GM18909 (cell line): ENCODE measurements at regions not wholly inside any gene's neighbourhood (a gene's known extent, or its start where the extent isn't known, plus 50 kb on each side); places are given as distances from the start of the nearest gene placed in this dataset.

Source experiments
- ATAC-seq: cut with Tn5 transposase; IDR thresholded peaks from one replicate; pipeline ENCODE4 v1.9.1; 2021; ENCODE audit warnings: mild to moderate bottlenecking; ENCODE audit not compliant: unreplicated experiment, poor library complexity

DNA sequence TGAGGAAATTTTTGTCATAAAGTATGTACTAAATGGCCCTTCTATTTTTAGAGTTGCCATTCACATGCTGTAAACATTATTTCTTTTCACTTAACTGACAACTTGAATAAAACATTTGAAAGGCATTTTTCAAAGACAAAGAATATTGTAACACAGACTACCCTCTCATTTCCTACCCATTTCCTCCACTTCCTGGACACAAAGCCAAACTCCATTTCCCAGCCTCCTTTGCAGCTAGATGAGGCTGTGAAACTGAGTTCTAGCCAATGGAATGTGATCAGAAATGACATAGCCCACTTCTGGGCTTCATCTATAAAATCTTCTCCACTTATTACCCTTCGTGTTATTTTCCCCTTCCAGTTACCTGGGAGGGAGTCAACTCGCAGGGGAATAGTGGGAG, 288.9 kb upstream of the DPH6 start:
- no peak for ATAC-seq

DNA sequence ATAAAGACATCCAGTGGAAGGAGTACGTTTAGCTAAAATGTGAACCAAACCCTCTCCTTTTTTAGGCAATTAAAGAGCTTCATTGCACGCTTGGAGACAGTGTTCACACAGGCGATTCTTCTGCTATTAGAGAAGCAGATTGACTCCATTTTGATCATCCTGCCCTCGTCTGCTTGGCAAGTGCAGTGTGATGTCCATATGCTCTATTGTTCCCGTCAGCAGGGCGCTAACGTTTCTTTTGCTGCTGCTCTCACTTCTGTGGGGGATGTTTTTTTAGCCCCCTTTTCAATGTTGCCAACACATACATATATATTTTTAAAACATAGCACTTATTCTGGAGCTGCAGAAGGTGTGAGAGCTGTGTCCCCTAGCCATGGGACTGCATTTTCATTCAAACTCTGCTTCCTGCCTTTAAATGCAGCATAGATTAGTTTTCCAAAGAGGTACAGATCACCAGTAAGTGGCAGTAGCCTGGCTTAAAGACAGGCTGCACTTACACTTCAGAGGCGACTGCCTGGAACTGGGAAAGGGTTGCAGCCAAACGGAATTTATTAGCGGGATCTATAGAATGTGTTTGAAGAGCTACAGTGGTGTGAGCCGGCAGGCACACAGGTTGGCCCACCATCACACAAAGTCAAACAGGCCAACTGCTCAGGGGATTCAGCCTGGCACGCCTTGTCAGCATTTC, 292.6 kb upstream of the DPH6 start:
- ATAC-seq: no peak

DNA sequence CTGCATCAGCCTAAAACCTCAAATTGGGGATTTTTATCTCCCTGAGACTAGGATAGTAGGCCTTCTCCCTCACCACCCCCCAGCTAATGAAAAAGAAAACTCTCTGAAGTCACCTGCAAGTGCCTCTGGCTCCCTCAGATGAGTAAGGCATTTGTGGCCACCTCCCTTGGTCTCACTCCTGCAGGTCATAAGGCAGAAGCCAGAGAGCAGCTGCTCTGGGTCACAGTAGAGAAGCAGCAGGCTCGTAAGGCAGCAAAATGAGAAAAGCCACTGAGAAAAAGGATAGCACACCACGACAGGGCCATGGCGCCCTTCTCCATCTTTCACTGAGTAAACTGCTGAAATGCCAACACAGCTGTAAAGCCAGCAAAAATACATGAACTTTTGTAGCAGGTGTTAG, 296.7 kb upstream of the DPH6 start:
- ATAC-seq: no peak

DNA sequence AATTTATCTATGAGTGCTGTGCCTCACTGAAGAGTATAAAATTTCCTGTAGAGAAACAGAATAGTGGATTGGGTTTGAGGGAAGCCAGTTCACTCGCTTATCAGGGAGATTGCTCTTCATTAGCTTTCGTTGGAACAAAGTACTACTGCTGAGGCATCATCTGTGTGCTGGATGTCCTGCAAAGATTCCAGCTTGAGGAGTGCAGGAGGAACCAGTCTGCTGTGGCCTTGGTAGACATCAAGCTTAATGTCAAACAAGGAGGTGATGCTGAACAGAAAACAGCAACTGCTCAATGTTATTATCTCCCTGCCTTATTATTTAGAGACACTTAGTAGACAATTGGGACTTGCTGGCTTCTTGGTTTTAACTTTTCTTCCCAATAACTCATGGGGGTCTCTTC, 297.5 kb upstream of the DPH6 start:
- no peak for ATAC-seq

DNA sequence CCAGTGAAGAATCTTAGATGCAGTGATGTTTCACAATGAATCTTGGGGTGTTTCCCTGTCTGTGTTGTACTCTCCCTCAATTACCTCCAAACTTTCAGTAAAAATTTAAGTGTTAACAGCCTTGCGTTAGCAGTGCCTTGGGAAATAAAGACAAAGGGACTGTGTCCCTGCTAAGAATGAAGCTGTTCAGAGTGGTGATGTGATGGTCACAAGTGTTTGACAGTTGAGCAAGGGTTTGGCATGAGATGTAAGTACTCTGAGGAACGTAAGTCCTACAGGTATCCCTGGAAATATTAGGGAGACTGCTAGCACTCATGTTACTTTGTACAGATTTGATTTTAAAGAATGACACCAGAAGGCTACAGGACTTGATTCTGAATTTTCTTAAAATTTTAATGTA, 304.3 kb upstream of the DPH6 start:
- no peak for ATAC-seq

DNA sequence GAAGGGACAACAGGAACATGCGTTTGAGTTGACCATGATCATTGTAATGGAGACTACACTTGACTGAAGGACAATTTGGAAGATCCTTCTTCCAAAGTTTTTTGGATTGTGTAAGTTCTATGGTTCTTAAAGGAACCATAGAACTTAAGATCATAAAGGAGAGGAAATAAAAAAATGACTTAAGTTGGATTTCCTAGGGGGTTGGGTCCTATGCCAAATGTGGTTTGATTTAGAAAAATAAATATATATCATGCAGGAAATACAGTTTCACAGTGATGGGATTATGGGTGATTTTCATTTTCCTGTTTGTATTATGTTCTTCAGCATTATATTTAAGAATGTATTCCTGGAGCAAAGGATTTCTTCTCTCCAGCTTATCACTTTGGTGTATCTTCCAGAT, 305.5 kb upstream of the DPH6 start:
- ATAC-seq: no peak

DNA sequence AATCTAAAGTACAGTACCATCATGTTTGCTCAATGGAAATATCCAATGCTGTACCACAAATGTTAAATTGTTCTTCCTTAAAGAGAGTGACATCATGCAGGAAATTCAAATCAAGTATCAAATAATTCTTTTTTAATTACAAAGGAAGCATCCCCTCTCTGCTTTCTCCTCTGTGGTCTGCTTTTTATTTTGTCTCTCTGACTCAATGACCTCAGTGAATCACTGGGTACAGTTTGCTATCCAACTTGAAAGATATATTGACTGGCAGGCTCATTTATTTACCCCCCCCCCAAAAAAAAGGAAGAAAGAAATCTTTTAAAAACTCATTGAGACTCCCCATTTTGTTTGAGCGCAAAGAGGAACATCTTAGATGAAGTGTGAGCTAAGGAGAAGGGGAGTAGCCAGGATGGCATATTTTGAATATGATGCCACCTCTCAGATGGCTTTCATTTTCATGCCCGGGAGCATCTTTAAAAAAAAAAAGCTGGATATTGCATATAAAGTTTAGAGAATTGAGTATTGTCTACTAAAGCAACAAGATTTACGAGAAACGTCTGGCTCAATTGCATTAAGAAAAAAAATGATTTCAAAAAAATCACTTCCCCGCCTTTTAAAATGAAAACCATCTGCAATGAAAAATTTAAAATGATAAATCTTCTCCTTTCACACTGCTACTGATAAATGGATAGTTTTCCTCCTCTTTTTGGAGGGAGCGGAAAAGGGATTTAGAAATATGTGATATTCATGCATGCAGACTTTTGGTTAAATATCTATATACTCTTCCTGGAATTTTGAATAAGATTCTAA, 307.1 kb upstream of the DPH6 start:
- ATAC-seq: no peak

DNA sequence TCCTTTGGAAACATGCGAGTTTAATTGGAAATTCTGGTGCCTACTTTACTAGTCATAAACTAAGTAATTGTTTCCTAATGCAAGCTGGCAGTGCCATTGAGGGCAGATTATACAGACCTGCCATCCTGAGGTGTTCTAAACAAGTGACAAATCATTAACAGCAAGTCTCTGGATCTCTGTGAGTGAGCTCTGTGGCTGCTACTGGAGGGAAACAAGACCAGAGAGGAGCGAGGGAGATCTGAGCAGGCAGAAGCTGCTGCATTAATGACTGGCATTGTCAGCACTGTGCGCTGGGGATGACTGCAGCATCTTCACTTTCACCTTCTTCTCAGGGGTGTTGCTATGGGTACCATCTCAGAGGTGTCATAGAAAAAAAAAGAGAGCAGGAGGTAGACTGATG, 308.4 kb upstream of the DPH6 start:
- ATAC-seq: no peak

DNA sequence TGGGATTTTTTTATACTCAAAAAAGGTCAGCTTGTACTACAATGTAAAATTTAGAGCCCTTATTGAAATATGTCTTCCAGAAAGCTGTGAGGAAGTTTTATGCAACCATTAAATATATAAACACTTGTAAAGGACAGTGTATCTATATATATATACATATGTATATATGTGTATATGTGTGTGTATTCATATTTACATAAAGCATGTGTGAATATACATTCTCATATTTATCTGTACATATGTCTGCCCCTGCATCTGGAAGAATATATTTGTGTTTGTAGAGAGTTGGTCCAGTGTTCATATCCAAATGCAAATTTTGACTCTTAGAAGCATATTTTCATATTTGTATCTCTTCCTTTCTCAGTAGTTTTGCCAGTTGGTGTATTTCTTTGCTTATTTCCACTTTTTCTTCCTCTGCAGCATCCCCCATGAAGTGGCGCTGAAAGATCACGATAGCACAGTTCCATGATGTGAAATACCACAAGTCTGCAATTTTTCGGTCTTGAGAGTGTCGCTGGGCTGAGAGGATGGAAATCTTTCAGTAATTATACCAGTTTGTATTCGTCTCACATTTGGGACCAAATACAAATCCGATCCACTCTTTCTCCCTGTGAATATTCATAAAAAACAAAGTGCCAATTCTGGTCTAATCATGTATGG, 311.7 kb upstream of the DPH6 start:
- no peak for ATAC-seq

DNA sequence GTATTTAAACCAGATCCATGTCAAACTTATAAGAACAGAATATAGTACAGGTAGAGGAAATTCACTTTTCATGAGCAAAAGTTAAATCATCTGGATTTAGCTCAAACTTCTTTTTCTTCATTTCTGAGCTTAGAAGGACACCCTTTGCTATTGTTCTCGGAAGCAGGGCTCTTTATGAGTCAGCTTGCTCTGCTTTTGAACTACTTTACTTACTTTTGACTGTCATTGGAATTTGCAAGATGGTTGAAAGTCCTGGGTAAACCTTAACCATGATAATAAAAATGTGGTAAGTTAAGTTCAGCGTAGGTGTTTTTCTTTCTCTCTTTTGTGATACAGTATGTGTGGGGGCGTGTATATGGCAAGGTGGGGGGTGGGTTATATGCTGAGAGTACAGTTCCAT, 312.7 kb upstream of the DPH6 start:
- ATAC-seq: no peak

DNA sequence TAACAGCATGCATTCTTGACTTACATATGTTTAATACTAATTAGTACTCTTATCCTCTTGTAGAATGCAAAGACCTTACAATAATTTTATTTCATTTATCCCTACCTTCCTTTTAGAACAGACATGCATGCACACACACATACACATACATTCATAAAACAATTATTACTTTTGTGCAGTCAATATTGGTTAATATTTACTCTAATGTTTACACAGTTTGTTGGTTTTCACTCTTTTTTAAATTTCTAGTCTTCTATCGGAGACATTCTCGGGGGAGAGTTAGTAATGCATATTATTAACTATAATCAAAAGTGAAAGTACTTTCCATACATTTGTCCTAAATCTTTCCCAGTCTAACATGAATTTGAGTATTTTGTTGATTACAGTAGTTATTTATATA, 317.7 kb upstream of the DPH6 start:
- no peak for ATAC-seq

DNA sequence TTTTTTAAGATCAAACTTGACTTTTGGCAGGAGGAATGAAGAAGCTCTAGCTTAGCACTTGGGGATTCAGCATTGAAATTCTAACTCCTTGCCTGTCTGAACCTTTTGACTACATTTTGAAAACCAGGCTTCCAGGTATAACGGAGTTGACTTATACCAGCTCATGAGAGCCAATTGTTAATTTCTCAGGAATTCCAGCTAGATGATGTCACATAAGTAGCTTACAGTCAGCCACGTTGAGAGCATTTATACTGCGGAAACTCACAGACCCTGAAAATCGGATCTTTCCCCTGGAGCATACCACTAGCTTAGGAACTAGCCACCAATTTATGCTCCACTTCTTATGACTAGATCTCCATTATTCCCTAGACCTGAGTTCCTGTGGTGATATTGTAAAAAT, 321.4 kb upstream of the DPH6 start:
- no peak for ATAC-seq

DNA sequence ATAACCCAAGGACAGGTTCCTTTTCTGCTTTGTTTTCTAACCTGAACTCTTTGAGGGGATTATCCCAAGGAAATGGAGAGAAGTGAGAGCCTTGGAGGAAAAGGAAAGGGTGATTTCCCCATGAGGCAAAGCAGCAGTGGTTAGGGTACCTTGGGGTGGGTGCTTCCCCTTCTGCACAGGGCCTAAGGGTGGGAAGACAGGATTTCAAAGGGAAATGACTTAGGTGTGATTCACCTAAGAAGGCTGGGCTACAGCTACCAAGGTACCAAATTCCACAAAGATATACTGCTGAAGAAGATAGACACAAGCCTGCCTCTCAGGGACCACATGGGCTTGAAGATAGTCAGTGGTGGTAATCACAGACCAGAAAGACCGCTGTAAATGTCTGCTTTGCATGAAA, 325.3 kb upstream of the DPH6 start:
- ATAC-seq: no peak

DNA sequence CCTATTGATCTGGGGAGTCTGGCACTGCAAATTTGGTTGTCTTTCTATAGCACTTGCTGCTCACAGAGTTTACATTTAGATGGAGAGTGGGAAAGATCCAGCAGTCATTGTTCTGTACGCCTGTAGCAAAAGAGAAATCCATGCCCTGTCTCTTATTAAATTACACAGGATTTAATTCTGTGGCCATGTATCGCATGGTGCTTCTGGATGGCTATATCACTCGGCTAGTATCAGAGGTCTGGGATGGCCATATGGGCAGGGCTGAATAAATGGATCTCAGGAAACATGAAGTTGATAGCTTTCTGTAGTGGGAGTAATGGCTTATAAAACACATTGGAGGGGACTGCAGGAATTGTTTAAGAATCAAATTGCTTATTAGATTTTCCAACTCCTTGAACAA, 325.8 kb upstream of the DPH6 start:
- ATAC-seq: no peak

DNA sequence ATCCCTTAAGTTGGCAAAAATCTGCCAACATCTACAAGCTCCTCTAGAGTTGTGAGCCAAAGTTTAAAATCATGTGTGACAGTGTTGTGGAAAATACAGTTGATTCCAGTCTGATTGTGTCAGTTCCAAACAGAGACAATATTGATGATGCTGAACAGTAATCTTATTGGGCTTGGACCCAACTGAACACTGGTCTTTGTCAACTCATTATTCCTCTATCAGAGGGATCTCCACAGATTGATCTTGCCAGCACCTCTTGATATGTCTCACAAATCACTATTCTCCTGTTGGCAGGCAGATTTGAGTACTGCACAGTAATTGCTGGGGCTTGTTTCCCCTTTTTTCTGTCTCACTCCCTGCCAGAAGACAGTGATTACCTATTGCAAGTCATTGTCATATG, 326.6 kb upstream of the DPH6 start:
- ATAC-seq: no peak

DNA sequence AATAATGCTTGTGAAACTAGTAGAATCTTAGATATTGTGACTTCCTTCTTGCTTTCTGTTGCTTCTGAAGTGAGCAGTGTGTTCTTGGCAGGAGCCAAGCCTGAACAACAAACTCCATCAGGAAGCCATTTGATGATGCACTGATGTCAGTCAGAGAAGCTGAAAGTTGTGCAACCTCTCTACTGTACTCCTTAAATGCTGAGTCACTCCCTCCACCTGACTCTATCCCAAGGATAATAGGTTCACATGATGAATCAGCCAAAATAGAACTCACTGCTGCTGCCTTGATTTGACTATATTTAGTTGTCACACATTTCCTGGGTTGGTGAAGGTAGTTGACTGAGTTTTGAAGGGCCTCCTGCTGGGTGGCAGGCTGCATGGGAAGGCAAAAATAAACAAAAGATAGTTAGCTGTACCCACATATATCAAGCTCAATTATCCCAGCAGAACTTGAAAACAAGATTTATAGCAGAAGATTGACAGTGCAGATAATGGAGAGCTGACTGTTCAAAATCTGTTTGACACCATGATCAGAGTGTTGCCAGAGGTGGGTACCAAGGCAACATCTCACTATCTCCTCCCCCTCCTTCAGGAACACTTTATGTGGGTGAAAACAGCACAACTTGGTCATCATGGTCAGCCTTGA, 328.4 kb upstream of the DPH6 start:
- ATAC-seq: no peak

DNA sequence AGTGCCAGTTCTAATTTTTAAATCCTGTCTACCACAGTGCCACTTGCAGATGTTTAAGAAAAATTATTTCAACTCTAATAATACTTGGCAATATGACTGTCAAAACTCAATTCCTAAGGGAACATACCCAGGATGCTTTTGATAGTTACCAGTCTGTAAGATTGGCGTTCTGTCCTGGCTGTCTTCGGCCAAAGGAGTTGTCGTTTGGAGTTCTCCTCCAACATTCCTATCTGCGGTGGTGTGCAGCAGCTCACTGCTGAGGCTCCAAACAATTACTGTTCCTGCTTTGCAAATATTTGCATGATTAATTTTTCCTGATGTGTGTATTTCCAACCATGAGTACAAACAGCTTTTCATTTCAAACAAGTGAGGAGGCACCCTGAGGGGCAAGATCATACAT, 330.8 kb upstream of the DPH6 start:
- ATAC-seq: no peak

DNA sequence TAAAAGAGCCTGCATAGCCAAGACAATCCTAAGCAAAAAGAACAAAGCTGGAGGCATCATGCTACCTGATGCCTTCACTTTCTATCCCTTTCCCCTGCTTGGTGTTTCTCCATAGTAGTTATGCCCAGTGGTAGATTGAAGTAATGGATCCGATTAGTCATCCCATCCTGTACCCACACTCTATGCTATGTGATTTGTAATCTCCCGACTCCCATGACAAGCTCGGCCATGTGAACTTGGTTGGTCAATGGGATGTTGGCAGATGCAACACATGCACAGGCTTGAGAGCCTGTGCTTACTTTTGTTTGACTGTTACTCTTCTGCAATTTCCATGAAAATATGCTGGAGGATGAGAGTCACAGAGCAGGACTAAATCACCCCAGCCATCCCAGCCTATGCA, 334.9 kb upstream of the DPH6 start:
- no peak for ATAC-seq

DNA sequence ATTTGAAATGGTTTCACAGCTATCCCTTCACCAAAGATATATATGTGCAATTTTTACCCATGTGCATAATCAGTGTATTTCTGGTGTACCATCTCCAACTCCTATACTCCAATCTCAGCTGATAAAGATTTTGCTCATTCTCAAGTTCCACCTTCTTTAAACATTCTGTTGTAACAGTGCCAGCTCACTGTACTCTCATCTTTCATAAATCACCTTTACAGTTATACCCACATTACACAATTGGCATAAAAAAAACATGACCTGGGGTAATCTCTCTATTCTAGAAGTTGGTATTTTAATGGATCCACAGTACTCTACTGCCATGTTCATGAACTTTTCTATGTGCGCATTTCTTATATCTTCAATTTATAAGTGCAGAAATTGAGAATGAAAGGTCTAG, 339.9 kb upstream of the DPH6 start:
- ATAC-seq: no peak

DNA sequence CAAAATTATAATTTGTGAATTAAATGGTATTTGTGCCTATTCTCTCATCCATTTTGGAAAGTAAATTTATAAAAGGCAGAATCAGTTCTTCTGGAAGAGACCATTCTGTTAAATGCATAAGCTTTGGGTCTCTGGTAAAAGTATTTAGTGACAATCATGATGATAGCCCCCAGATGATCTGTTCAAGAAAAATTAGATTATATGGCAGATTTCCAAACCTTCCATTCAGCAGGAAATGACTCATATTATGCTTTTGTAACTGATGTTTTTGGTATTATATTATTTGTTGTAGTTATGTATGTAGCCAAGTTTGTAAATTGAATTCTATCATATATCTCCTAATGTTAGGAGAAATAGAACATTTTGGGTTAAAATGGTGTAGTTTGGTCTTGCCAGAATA, 340.8 kb upstream of the DPH6 start:
- no peak for ATAC-seq

DNA sequence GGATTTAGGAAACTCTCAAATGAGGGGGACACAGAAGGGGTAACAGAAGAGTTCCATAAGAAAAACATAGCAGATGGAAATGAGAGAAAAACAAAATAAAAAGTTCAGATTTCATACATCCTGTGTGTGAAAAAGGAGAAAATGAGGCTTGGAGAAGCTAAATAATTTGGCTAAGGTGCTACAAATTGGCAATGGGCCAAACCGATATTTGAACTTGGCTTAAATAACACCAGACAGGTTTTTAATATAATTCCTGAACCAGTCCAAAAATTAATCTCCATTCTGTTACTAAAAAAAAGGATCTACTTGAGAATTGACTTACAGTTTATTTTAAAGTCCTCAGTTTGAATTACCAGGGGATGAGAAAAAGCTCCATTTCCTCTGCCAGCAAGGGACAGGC, 342.9 kb upstream of the DPH6 start:
- no peak for ATAC-seq
